GM23248 (cell line): ENCODE measurements at regions not wholly inside any gene's neighbourhood (a gene's known extent, or its start where the extent isn't known, plus 50 kb on each side); places are given as distances from the start of the nearest gene placed in this dataset.
"Not testable (repeated sequence)": the region's sequence is repeated elsewhere in the genome, so short reads cannot be mapped to it uniquely, and the experiment has no call there.

Experiments used
- DNase-seq: peaks from one replicate; pipeline ENCODE4 v3.0.0-alpha.2; 2015
- H2AFZ ChIP-seq: fragments of 200-600 bp; sonication (generic); 2 replicates; pipeline ENCODE4 v1.6.1; 2016; ENCODE audit warnings: antibody characterized with exemption
- H3F3A ChIP-seq: fragments of 200-600 bp; sonication (generic); 2 replicates; pipeline ENCODE4 v1.6.1; 2016; ENCODE audit warnings: mild to moderate bottlenecking, antibody characterized with exemption, mixed run types; ENCODE audit not compliant: insufficient read depth
- H3K27ac ChIP-seq: fragments of 200-600 bp; sonication (generic); 2 replicates; pipeline ENCODE4 v1.5.1; 2016; ENCODE audit warnings: mild to moderate bottlenecking
- H3K27me3 ChIP-seq: fragments of 200-600 bp; sonication (generic); replicated peaks from 2 replicates; pipeline ENCODE4 v1.6.1; 2016; ENCODE audit warnings: mild to moderate bottlenecking; ENCODE audit not compliant: insufficient read depth
- H3K36me3 ChIP-seq: fragments of 200-600 bp; sonication (generic); 2 replicates; pipeline ENCODE4 v1.6.1; 2016; ENCODE audit warnings: low read depth, mild to moderate bottlenecking
- H3K4me1 ChIP-seq: fragments of 200-600 bp; sonication (generic); 2 replicates; pipeline ENCODE4 v1.6.1; 2016; ENCODE audit warnings: mild to moderate bottlenecking; ENCODE audit not compliant: insufficient read depth
- H3K4me2 ChIP-seq: fragments of 200-600 bp; sonication (generic); one replicate; pipeline ENCODE4 v1.6.1; 2016; ENCODE audit warnings: mild to moderate bottlenecking; ENCODE audit not compliant: unreplicated experiment
- H3K4me3 ChIP-seq: fragments of 200-600 bp; sonication (generic); 2 replicates; pipeline ENCODE4 v1.5.1; 2016; ENCODE audit warnings: mild to moderate bottlenecking
- H3K79me2 ChIP-seq: fragments of 200-600 bp; sonication (generic); 2 replicates; pipeline ENCODE4 v1.6.1; 2016; ENCODE audit warnings: mild to moderate bottlenecking; ENCODE audit not compliant: insufficient read depth
- H3K9ac ChIP-seq: fragments of 200-600 bp; sonication (generic); 2 replicates; pipeline ENCODE4 v1.6.1; 2016; ENCODE audit warnings: mild to moderate bottlenecking
- H3K9me2 ChIP-seq: fragments of 200-600 bp; sonication (generic); 2 replicates; pipeline ENCODE4 v1.6.1; 2016; ENCODE audit warnings: mixed run types, mild to moderate bottlenecking, moderate library complexity; ENCODE audit not compliant: insufficient read depth
- H3K9me3 ChIP-seq: fragments of 200-600 bp; sonication (generic); one replicate; pipeline ENCODE4 v1.6.1; 2017; ENCODE audit warnings: low read depth
- H4K20me1 ChIP-seq: fragments of 200-600 bp; sonication (generic); 2 replicates; pipeline ENCODE4 v1.6.0; 2016; ENCODE audit not compliant: insufficient read depth
- EZH2 ChIP-seq: fragments of 200-600 bp; sonication (generic); IDR thresholded peaks from 2 replicates; pipeline ENCODE4 v1.6.1; 2018; ENCODE audit warnings: antibody characterized with exemption, mild to moderate bottlenecking; ENCODE audit not compliant: insufficient read depth, poor library complexity, severe bottlenecking
- EZH2phosphoT487 ChIP-seq: fragments of 200-600 bp; sonication (generic); IDR thresholded peaks from 2 replicates; pipeline ENCODE4 v1.6.1; 2018; ENCODE audit warnings: antibody characterized with exemption, moderate library complexity, mild to moderate bottlenecking, low read depth; ENCODE audit not compliant: insufficient read depth
- WGBS, 2 experiments: methylation state at CpG; one replicate each; pipeline ENCODE4 v1.1.6; 2015 to 2017; ENCODE audit warnings: low lambda C conversion rate in 2 of 2, low coverage in 1 of 2; ENCODE audit errors: missing lambda C conversion rate in 2 of 2; 5-methylcytosine and 5-hydroxymethylcytosine counted together
- in situ Hi-C: fragments of 300-500 bp; cut with MboI; formaldehyde crosslinking; loops from 2 replicates; pipeline ENCODE4 v1.15.0; 2020

GRCh38 chr20:48359692-48360341, 468.0 kb downstream of the PREX1 start:
- Histone ChIP-seq H3K9ac (no peak overlapping the region), H3K4me2 (no peak overlapping the region), H3K27me3 (peaks cover 4% of the 10 kb centered on the region; the same call in 1 of the 2 replicates), H3K4me3 (no peak overlapping the region), H3K9me3 (no peaks in the 10 kb centered on the region), H3K27ac (no peak overlapping the region), H3K4me1 (no peaks in the 10 kb centered on the region), H4K20me1 (no peaks in the 10 kb centered on the region), H3F3A (no peaks in the 10 kb centered on the region), H3K9me2 (no peaks in the 10 kb centered on the region), H2AFZ (no peak overlapping the region), H3K36me3 (no peaks in the 10 kb centered on the region), H3K79me2 (no peaks in the 10 kb centered on the region)
- no peak for TF ChIP-seq EZH2
- TF ChIP-seq EZH2phosphoT487, result no peak
- WGBS, 2 experiments, result 28 to 35% methylated on average over 16 to 17 of the region's 17 CpGs
- in situ Hi-C loops, result no loop called here
- DNase-seq, result no peak

GRCh38 chr20:48359055-48359390, 468.8 kb downstream of the PREX1 start:
- H3K4me1 ChIP-seq, H3K27me3 ChIP-seq, H3K79me2 ChIP-seq, H3K36me3 ChIP-seq, H3K4me3 ChIP-seq, H3K4me2 ChIP-seq, H4K20me1 ChIP-seq, H3K9me2 ChIP-seq, H3F3A ChIP-seq, H3K27ac ChIP-seq, in situ Hi-C loops, DNase-seq, H3K9me3 ChIP-seq, H3K9ac ChIP-seq, H2AFZ ChIP-seq: not testable (repeated sequence)
- 26 to 48% methylated on average over 6 to 7 of the region's 8 CpGs for WGBS, 2 experiments

- H4K20me1 ChIP-seq, result no peaks in the 10 kb centered on the region
- no peaks in the 10 kb centered on the region for H3K36me3 ChIP-seq
- DNase-seq, result no peak
- in situ Hi-C loops, result no loop called here
- H3K9ac ChIP-seq, result no peak overlapping the region
- peaks cover 4% of the 10 kb centered on the region; the same call in 1 of the 2 replicates for H3K27me3 ChIP-seq
- H3F3A ChIP-seq, result no peaks in the 10 kb centered on the region
- no peak overlapping the region for H3K4me2 ChIP-seq
- H3K4me3 ChIP-seq, result no peak overlapping the region
- no peak for TF ChIP-seq EZH2
- TF ChIP-seq EZH2phosphoT487, result no peak
- H3K9me3 ChIP-seq, result no peaks in the 10 kb centered on the region
- no peak overlapping the region for H2AFZ ChIP-seq
- 50 to 62% methylated on average over 11 of the region's 11 CpGs for WGBS, 2 experiments
- H3K79me2 ChIP-seq, result no peaks in the 10 kb centered on the region
- no peaks in the 10 kb centered on the region for H3K4me1 ChIP-seq
- H3K27ac ChIP-seq, result no peak overlapping the region
- no peaks in the 10 kb centered on the region for H3K9me2 ChIP-seq
Measured at GRCh38 chr20:48358176-48359054, 469.4 kb downstream of the PREX1 start.

GRCh38 chr20:48357714-48358113, 470.1 kb downstream of the PREX1 start:
- Histone ChIP-seq H2AFZ (no peak overlapping the region), H3K79me2 (no peaks in the 10 kb centered on the region), H3F3A (no peaks in the 10 kb centered on the region), H3K4me1 (no peaks in the 10 kb centered on the region), H3K27ac (no peak overlapping the region), H3K4me3 (no peak overlapping the region), H4K20me1 (no peaks in the 10 kb centered on the region), H3K36me3 (no peaks in the 10 kb centered on the region), H3K4me2 (no peak overlapping the region), H3K27me3 (peaks cover 4% of the 10 kb centered on the region; the same call in 1 of the 2 replicates), H3K9ac (no peak overlapping the region), H3K9me2 (no peaks in the 10 kb centered on the region), H3K9me3 (no peaks in the 10 kb centered on the region)
- in situ Hi-C loops, result no loop called here
- 42% methylated on average over 4 of the region's 4 CpGs for WGBS, 2 experiments
- no peak for DNase-seq
- TF ChIP-seq EZH2, result no peak
